Keratinocyte (primary cell): ENCODE measurements at regions not wholly inside any gene's neighbourhood (a gene's known extent, or its start where the extent isn't known, plus 50 kb on each side); places are given as distances from the start of the nearest gene placed in this dataset.

Experiments used
- DNase-seq: peaks from one replicate; pipeline ENCODE4 v3.0.0-alpha.2; 2011; ENCODE audit warnings: low read depth, missing footprints, low spot score
- FAIRE-seq: peaks from 2 replicates; lab custom pipeline; 2011; peaks lifted over from hg19 to GRCh38; lab: Jason Lieb, UNC
- H2AFZ ChIP-seq: 2 replicates; pipeline ENCODE4 v1.6.0; 2012; ENCODE audit warnings: low read length, control low read depth, inconsistent platforms; ENCODE audit not compliant: control insufficient read depth
- H3K27ac ChIP-seq: 2 replicates; pipeline ENCODE4 v1.5.1; 2011; ENCODE audit warnings: low read length; ENCODE audit not compliant: control insufficient read depth, insufficient read depth
- H3K27me3 ChIP-seq: 3 replicates; pipeline ENCODE4 v1.6.0; 2011; ENCODE audit warnings: low read length; ENCODE audit not compliant: control insufficient read depth, insufficient read depth; ENCODE audit errors: extremely low read depth
- H3K36me3 ChIP-seq, 2 experiments: 2 replicates in 1 of 2; 3 replicates in 1 of 2; pipeline ENCODE4 v1.5.1; 2011; ENCODE audit warnings: low read length in 2 of 2, mild to moderate bottlenecking in 1 of 2; ENCODE audit not compliant: control insufficient read depth in 2 of 2, insufficient read depth in 2 of 2; ENCODE audit errors: extremely low read depth in 1 of 2
- H3K4me1 ChIP-seq: 3 replicates; pipeline ENCODE4 v1.5.1; 2011; ENCODE audit warnings: low read length; ENCODE audit not compliant: control insufficient read depth, insufficient read depth; ENCODE audit errors: extremely low read depth
- H3K4me2 ChIP-seq: 3 replicates; pipeline ENCODE4 v1.6.0; 2011; ENCODE audit warnings: low read depth, low read length; ENCODE audit not compliant: control insufficient read depth, insufficient read depth; ENCODE audit errors: extremely low read depth
- H3K4me3 ChIP-seq, 3 experiments: fragments of 200-600 bp in 1 of 3; sonication (generic) in 1 of 3; 2 replicates in 2 of 3; 3 replicates in 1 of 3; pipeline ENCODE4 v1.5.1; 2011 to 2016; ENCODE audit warnings: low read length in 3 of 3, mild to moderate bottlenecking in 3 of 3, control low read depth in 2 of 3, inconsistent platforms in 1 of 3, low read depth in 1 of 3, mixed read lengths in 1 of 3, mixed run types in 1 of 3, moderate library complexity in 1 of 3; ENCODE audit not compliant: control insufficient read depth in 2 of 3, insufficient read depth in 2 of 3; ENCODE audit errors: extremely low read depth in 1 of 3
- H3K79me2 ChIP-seq: 2 replicates; pipeline ENCODE4 v1.6.0; 2012; ENCODE audit warnings: low read length; ENCODE audit not compliant: control insufficient read depth, insufficient read depth
- H3K9ac ChIP-seq: 3 replicates; pipeline ENCODE4 v1.6.0; 2011; ENCODE audit warnings: low read length; ENCODE audit not compliant: control insufficient read depth, insufficient read depth; ENCODE audit errors: extremely low read depth
- H3K9me1 ChIP-seq: 3 replicates; pipeline ENCODE4 v1.6.0; 2011; ENCODE audit warnings: low read length; ENCODE audit not compliant: control insufficient read depth, insufficient read depth; ENCODE audit errors: extremely low read depth
- H3K9me3 ChIP-seq: 2 replicates; pipeline ENCODE4 v1.5.1; 2012; ENCODE audit warnings: low read depth, low read length; ENCODE audit not compliant: control insufficient read depth
- H4K20me1 ChIP-seq: 3 replicates; pipeline ENCODE4 v1.6.0; 2011; ENCODE audit warnings: low read length; ENCODE audit not compliant: control insufficient read depth, insufficient read depth; ENCODE audit errors: extremely low read depth
- CTCF ChIP-seq, 3 experiments: IDR thresholded peaks in 1 of 3; conservative IDR thresholded peaks in 1 of 3; optimal IDR thresholded peaks in 1 of 3; 2 replicates in 2 of 3; 3 replicates in 1 of 3; pipeline versions ENCODE3 to v1.5.1; 2011; ENCODE audit warnings: low read length in 3 of 3, mild to moderate bottlenecking in 3 of 3, moderate library complexity in 2 of 3, control low read depth in 1 of 3, inconsistent platforms in 1 of 3; ENCODE audit not compliant: insufficient read depth in 2 of 3; ENCODE audit errors: extremely low read depth in 1 of 3
- EZH2 ChIP-seq: IDR thresholded peaks from one replicate; pipeline ENCODE4 v1.6.1; 2012; ENCODE audit warnings: inconsistent platforms, mild to moderate bottlenecking, low read length, moderate library complexity
- dilution Hi-C: fragments of 300-500 bp; cut with MboI; formaldehyde crosslinking; loops from one replicate; pipeline ENCODE4 v1.7.0; 2020; ENCODE audit warnings: low sequenced_read_pairs; ENCODE audit not compliant: extremely low pct_ligation_motif_present

- dilution Hi-C loops = no loop called here
- H3K9ac ChIP-seq = peak overlapping the region; percentile 38
- no peaks in the 10 kb centered on the region for H4K20me1 ChIP-seq
- H3K27ac ChIP-seq = peak overlapping the region; percentile 83
- H3K4me3 ChIP-seq = peak overlapping the region in 1 of 3 experiments; percentile 6
- no peaks in the 10 kb centered on the region for H3K36me3 ChIP-seq
- peak overlapping the region; percentile 55 for H3K4me2 ChIP-seq
- no peak for TF ChIP-seq CTCF (optimal IDR thresholded peaks at IDR 0.05 in 1 of 3, IDR thresholded peaks at IDR 0.05 in 1 of 3, conservative IDR thresholded peaks at IDR 0.05 in 1 of 3; ENCODE audit: extremely low read depth in 1 of 3, insufficient read depth in 2 of 3, low read length in 3 of 3)
- TF ChIP-seq EZH2 = no peak
- H3K27me3 ChIP-seq = no peaks in the 10 kb centered on the region
- DNase-seq (no peak), FAIRE-seq (no peak)
- H2AFZ ChIP-seq = no peak overlapping the region
- H3K9me1 ChIP-seq = no peaks in the 10 kb centered on the region
- H3K9me3 ChIP-seq = no peaks in the 10 kb centered on the region
- no peaks in the 10 kb centered on the region for H3K79me2 ChIP-seq
- H3K4me1 ChIP-seq = peaks cover 44% of the 10 kb centered on the region
These were observed 663.9 kb upstream of the RGMB start for GRCh38 chr5:98109561-98110006.

GRCh38 chr5:98110282-98110691, 663.2 kb upstream of the RGMB start:
- TF ChIP-seq EZH2 = no peak
- TF ChIP-seq CTCF (optimal IDR thresholded peaks at IDR 0.05 in 1 of 3, IDR thresholded peaks at IDR 0.05 in 1 of 3, conservative IDR thresholded peaks at IDR 0.05 in 1 of 3; ENCODE audit: extremely low read depth in 1 of 3, insufficient read depth in 2 of 3, low read length in 3 of 3) = no peak
- DNase-seq = peak; percentile 46
- dilution Hi-C loops = no loop called here

More at GRCh38 chr5:98110282-98110691, 663.2 kb upstream of the RGMB start:
- no peak overlapping the region for H3K9ac ChIP-seq
- H3K79me2 ChIP-seq = no peaks in the 10 kb centered on the region
- peak overlapping the region; percentile 83 for H3K27ac ChIP-seq
- H3K36me3 ChIP-seq = no peaks in the 10 kb centered on the region
- peak; percentile 96 for FAIRE-seq
- H3K9me1 ChIP-seq = no peaks in the 10 kb centered on the region
- H2AFZ ChIP-seq = no peak overlapping the region
- H3K27me3 ChIP-seq = no peaks in the 10 kb centered on the region
- H3K4me1 ChIP-seq = peaks cover 44% of the 10 kb centered on the region
- H3K9me3 ChIP-seq = no peaks in the 10 kb centered on the region
- H4K20me1 ChIP-seq = no peaks in the 10 kb centered on the region
- peak overlapping the region in 2 of 3 experiments; percentile 11 to 22 for H3K4me3 ChIP-seq
- peak overlapping the region; percentile 55 for H3K4me2 ChIP-seq
